ENCODE measurements at regions not wholly inside any gene's neighbourhood (a gene's known extent, or its start where the extent isn't known, plus 50 kb on each side); places are given as distances from the start of the nearest gene placed in this dataset.

DNA sequence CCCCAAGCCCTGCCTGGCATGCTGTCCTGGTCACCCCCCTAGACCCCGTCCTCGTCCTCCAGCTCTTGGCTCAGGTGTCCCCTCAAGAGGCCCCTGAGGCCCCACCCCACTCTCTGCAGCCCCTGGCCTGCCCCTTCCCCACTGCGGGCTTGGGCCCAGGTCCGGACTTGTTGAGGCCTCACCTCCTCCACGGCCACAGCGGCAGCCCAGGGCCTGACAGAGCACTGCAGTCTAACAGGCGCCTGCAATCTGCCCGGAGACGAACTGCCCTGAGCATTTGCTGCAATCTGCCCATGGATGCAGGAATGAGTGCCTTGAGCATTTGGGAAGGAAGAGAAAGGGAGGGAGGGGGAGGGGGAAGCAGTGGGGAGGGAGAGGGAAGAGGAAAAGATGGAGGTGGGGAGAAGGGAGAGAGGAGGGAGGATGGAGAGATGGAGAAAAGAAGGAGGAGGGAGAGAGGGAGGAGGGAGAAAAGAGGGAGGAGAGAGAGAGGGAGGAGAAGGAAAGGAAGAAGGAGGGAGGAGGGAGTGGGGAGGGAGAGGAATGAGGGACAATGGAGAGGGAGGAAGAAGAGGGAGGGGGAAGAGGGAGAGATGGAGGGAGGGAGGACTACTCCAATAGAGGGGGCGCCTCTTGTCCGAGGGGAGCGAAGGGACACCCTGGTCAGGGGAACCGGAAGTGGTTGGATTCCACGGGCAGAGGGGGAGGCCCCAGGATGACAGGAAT is 73.9 kb downstream of the PDGFA start:
- TF ChIP-seq, protein P1, sequence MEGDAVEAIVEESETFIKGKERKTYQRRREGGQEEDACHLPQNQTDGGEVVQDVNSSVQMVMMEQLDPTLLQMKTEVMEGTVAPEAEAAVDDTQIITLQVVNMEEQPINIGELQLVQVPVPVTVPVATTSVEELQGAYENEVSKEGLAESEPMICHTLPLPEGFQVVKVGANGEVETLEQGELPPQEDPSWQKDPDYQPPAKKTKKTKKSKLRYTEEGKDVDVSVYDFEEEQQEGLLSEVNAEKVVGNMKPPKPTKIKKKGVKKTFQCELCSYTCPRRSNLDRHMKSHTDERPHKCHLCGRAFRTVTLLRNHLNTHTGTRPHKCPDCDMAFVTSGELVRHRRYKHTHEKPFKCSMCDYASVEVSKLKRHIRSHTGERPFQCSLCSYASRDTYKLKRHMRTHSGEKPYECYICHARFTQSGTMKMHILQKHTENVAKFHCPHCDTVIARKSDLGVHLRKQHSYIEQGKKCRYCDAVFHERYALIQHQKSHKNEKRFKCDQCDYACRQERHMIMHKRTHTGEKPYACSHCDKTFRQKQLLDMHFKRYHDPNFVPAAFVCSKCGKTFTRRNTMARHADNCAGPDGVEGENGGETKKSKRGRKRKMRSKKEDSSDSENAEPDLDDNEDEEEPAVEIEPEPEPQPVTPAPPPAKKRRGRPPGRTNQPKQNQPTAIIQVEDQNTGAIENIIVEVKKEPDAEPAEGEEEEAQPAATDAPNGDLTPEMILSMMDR (IDR thresholded peaks at IDR 0.05): no peak
- TF ChIP-seq POLR2A (IDR thresholded peaks at IDR 0.05): no peak

Measured in thyroid gland (tissue), 4 donors.